GM12878 (cell line): ENCODE measurements at regions not wholly inside any gene's neighbourhood (a gene's known extent, or its start where the extent isn't known, plus 50 kb on each side); places are given as distances from the start of the nearest gene placed in this dataset.

Source experiments
- ATAC-seq: fragments of 200-7000 bp; cut with Tn5 transposase; 3 replicates; pipeline ENCODE4 v1.9.1; 2020; ENCODE audit warnings: mild to moderate bottlenecking, moderate library complexity
- BruUV-seq: library from RNA; stranded (reverse); fragments of 400-500 nt; replicated peaks from 2 replicates; lab custom pipeline; 2021; lab: Mats Ljungman, UMichigan
- CTCF ChIA-PET: fragments of 300-600 bp; sonication (Branson Sonifier 250); formaldehyde crosslinking; extraction: SDS; loops from one replicate; lab custom pipeline; 2021; ENCODE audit warnings: inconsistent platforms; lab: Yijun Ruan, JAX
- POLR2A ChIA-PET: fragments of 350-600 bp; formaldehyde crosslinking; extraction: SDS; loops from one replicate; lab custom pipeline; 2021; ENCODE audit warnings: inconsistent platforms; lab: Charles Lee
- RAD21 ChIA-PET: fragments of 300-600 bp; sonication (Branson Sonifier 250); formaldehyde crosslinking; loops from one replicate; lab custom pipeline; 2023; ENCODE audit warnings: antibody characterized with exemption; ENCODE audit not compliant: unreplicated experiment; lab: Charles Lee
- SMC1A ChIA-PET: fragments of 300-600 bp; sonication (Branson Sonifier 250); formaldehyde crosslinking; loops from one replicate; lab custom pipeline; 2023; ENCODE audit not compliant: unreplicated experiment, uncharacterized antibody; lab: Charles Lee
- DNase-seq: peaks from one replicate; pipeline ENCODE4 v3.0.0-alpha.2; 2011; ENCODE audit warnings: low read depth, low spot score
- FAIRE-seq: peaks from 3 replicates; lab custom pipeline; 2011; peaks lifted over from hg19 to GRCh38; lab: Jason Lieb, UNC
- H2AFZ ChIP-seq: 2 replicates; pipeline ENCODE4 v1.6.0; 2011; ENCODE audit warnings: low read depth, low read length, control low read depth; ENCODE audit not compliant: control insufficient read depth
- H3K27ac ChIP-seq: 2 replicates; pipeline ENCODE4 v1.5.1; 2011; ENCODE audit warnings: control low read depth; ENCODE audit not compliant: control insufficient read depth, insufficient read depth
- H3K27me3 ChIP-seq, 2 experiments: replicated peaks in 1 of 2; 2 replicates each; pipeline versions ENCODE4 v1.6.0 to v1.6.1; 2011; ENCODE audit warnings: low read length in 1 of 2; ENCODE audit not compliant: control insufficient read depth in 2 of 2, insufficient read depth in 2 of 2
- H3K36me3 ChIP-seq, 2 experiments: 2 replicates each; pipeline ENCODE4 v1.5.1; 2011; ENCODE audit warnings: low read length in 1 of 2; ENCODE audit not compliant: control insufficient read depth in 2 of 2, insufficient read depth in 2 of 2
- H3K4me1 ChIP-seq: 2 replicates; pipeline ENCODE4 v1.6.1; 2011; ENCODE audit warnings: mild to moderate bottlenecking, low read length, moderate library complexity, mixed read lengths; ENCODE audit not compliant: control insufficient read depth, insufficient read depth
- H3K4me2 ChIP-seq: 2 replicates; pipeline ENCODE4 v1.6.0; 2011; ENCODE audit warnings: control low read depth; ENCODE audit not compliant: control insufficient read depth, insufficient read depth
- H3K4me3 ChIP-seq: fragments of 200-600 bp; sonication (generic); 2 replicates; pipeline ENCODE4 v1.5.1; 2016
- H3K79me2 ChIP-seq: 2 replicates; pipeline ENCODE4 v1.6.0; 2011; ENCODE audit warnings: low read length; ENCODE audit not compliant: control insufficient read depth, insufficient read depth
- H3K9ac ChIP-seq: 2 replicates; pipeline ENCODE4 v1.8.0; 2011; ENCODE audit warnings: low read length, control low read depth, mixed read lengths; ENCODE audit not compliant: control insufficient read depth, insufficient read depth
- H3K9me3 ChIP-seq: replicated peaks from 3 replicates; pipeline ENCODE4 v1.5.1; 2011; ENCODE audit warnings: mild to moderate bottlenecking, low read length; ENCODE audit not compliant: control insufficient read depth, insufficient read depth
- H4K20me1 ChIP-seq: 2 replicates; pipeline ENCODE4 v1.6.0; 2011; ENCODE audit not compliant: control insufficient read depth, insufficient read depth
- ASH2L ChIP-seq: fragments of 300-600, 200-600 bp; sonication (generic); IDR thresholded peaks from 2 replicates; pipeline ENCODE4 v1.6.1; 2017; ENCODE audit warnings: low read depth, mild to moderate bottlenecking, borderline replicate concordance
- EP300 ChIP-seq, 2 experiments: fragments of 150-350 bp in 1 of 2; IDR thresholded peaks; 2 replicates each; pipeline ENCODE4 v1.6.1; 2011 to 2012; ENCODE audit warnings: low read depth in 2 of 2, low read length in 2 of 2, borderline replicate concordance in 1 of 2, improper control_type of control experiment in 1 of 2, inconsistent platforms in 1 of 2; ENCODE audit not compliant: control insufficient read depth in 1 of 2
- WGBS: methylation state at CpG from one replicate; pipeline ENCODE4 v1.1.6; 2016; ENCODE audit warnings: low lambda C conversion rate; ENCODE audit not compliant: insufficient replicate concordance, insufficient coverage; ENCODE audit errors: missing lambda C conversion rate; 5-methylcytosine and 5-hydroxymethylcytosine counted together
- in situ Hi-C: fragments of 300-500 bp; cut with MboI; formaldehyde crosslinking; loops from 9 replicates; pipeline ENCODE4 v1.14.3; 2018; ENCODE audit warnings: mixed read lengths
- intact Hi-C: fragments of 100-400 bp; cut with micrococcal nuclease; formaldehyde crosslinking; loops from one replicate; pipeline ENCODE4 v1.14.2; 2022; ENCODE audit not compliant: unreplicated experiment
- TF ChIP-seq, protein P1 (sequence below): fragments of 450-650 bp; IDR thresholded peaks from 2 replicates; pipeline ENCODE4 v1.6.1; 2017; ENCODE audit warnings: antibody characterized with exemption, mild to moderate bottlenecking, moderate library complexity

DNA sequence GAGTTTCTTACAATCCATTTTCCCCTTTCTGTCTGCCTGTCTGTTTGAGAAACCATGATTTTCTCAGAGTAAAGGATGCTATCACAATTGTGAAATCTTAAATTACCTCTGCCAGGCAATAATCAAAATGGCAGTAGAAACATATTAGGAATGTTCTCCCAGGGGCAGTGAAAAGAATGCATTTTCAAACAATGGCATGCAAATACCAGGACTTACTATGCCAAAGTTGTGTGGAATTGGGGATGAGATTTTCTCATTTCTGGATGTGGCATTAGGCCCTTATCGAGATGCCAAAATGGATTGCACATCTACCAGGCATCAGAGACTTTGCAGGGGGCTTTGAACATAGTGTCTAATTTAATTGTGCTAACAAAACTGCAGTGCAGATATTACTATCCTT, 821.4 kb downstream of the RNF144A start (continued):
- no peak for TF ChIP-seq EP300 (IDR thresholded peaks at IDR 0.05; ENCODE audit: borderline replicate concordance in 1 of 2, control insufficient read depth in 1 of 2, low read depth in 2 of 2, low read length in 2 of 2)

DNA sequence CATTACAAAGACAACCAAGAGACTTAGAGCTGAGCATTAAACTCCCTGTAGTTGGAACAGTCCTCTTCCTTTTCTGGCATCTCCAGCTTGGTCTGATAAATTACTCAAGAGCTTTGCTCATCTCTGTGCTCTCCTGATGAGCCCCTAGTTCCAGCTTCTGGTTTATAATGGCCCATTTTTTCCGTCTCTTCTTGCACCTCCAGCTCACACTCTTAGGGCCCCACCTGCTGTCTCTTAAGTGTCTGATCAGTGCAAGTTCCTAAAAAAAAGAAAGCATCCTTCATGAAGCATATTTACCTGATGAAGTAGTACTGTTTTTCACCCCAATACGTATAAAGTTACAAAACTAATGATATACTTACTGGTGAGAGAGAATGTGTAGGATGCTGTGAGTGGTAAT, 822.9 kb downstream of the RNF144A start:
- CTCF ChIA-PET, result interaction anchor here (1.0 to 2.7 kb wide), 14 partner anchors 9 to 536 kb away, joined by 3 to 16 read pairs (median 4); no protein-coding TSS in a partner anchor
- DNase-seq, result no peak
- no peak for FAIRE-seq
- H3K4me3 ChIP-seq, result no peak overlapping the region
- no peaks in the 10 kb centered on the region for H3K79me2 ChIP-seq
- no TSS peak for BruUV-seq
- no peak overlapping the region for H3K4me2 ChIP-seq
- WGBS, result 19% methylated on average over 2 of the region's 2 CpGs
- peaks cover 7% of the 10 kb centered on the region; the same call in 1 of the 3 replicates for H3K9me3 ChIP-seq
- intact Hi-C loops, result no loop called here
- H3K27ac ChIP-seq, result no peak overlapping the region
- SMC1A ChIA-PET, result interaction anchor here (0.7 to 7.0 kb wide), 18 partner anchors 9 to 313 kb away, joined by 3 to 53 read pairs (median 4); no protein-coding TSS in a partner anchor
- no peaks in the 10 kb centered on the region for H4K20me1 ChIP-seq
- in situ Hi-C loops, result no loop called here
- no peaks in the 10 kb centered on the region for H3K4me1 ChIP-seq
- RAD21 ChIA-PET, result interaction anchor here (0.9 to 2.2 kb wide), 10 partner anchors 9 to 421 kb away, joined by 3 to 9 read pairs (median 3); no protein-coding TSS in a partner anchor
- H3K27me3 ChIP-seq, result no peaks in the 10 kb centered on the region
- ATAC-seq, result no peak
- no peaks in the 10 kb centered on the region for H3K36me3 ChIP-seq
- no peak overlapping the region for H2AFZ ChIP-seq
- POLR2A ChIA-PET, result no interaction called here
- TF ChIP-seq, protein P1, sequence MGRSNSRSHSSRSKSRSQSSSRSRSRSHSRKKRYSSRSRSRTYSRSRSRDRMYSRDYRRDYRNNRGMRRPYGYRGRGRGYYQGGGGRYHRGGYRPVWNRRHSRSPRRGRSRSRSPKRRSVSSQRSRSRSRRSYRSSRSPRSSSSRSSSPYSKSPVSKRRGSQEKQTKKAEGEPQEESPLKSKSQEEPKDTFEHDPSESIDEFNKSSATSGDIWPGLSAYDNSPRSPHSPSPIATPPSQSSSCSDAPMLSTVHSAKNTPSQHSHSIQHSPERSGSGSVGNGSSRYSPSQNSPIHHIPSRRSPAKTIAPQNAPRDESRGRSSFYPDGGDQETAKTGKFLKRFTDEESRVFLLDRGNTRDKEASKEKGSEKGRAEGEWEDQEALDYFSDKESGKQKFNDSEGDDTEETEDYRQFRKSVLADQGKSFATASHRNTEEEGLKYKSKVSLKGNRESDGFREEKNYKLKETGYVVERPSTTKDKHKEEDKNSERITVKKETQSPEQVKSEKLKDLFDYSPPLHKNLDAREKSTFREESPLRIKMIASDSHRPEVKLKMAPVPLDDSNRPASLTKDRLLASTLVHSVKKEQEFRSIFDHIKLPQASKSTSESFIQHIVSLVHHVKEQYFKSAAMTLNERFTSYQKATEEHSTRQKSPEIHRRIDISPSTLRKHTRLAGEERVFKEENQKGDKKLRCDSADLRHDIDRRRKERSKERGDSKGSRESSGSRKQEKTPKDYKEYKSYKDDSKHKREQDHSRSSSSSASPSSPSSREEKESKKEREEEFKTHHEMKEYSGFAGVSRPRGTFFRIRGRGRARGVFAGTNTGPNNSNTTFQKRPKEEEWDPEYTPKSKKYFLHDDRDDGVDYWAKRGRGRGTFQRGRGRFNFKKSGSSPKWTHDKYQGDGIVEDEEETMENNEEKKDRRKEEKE, result no peak
- no peak for TF ChIP-seq ASH2L
- no peak overlapping the region for H3K9ac ChIP-seq
